ENCODE measurements at regions not wholly inside any gene's neighbourhood (a gene's known extent, or its start where the extent isn't known, plus 50 kb on each side); places are given as distances from the start of the nearest gene placed in this dataset.

- no peaks in the 10 kb centered on the region for H4K20me1 ChIP-seq (ENCODE audit: control insufficient read depth, insufficient read depth, insufficient read length)
- H3T11ph ChIP-seq (ENCODE audit: low read length): no peak overlapping the region
- H3K27ac Mint-ChIP-seq: no peak overlapping the region
- H2BK5ac ChIP-seq (ENCODE audit: insufficient read length, low read length): no peak overlapping the region
- H3K14ac ChIP-seq (ENCODE audit: insufficient read depth, low read length): no peak overlapping the region
- H3K56ac ChIP-seq (ENCODE audit: insufficient read length, low read depth, low read length): no peak overlapping the region
- WGBS (ENCODE audit: extremely low coverage, insufficient read length, low lambda C conversion rate): no CpG with 5 or more reads among the region's 1 CpG
- no peak overlapping the region for H2AFZ ChIP-seq (ENCODE audit: low read length)
- no peak overlapping the region for H4K91ac ChIP-seq (ENCODE audit: insufficient read length, low read depth, low read length)
- H2BK20ac ChIP-seq (ENCODE audit: low read depth, low read length, poor library complexity, severe bottlenecking): no peak overlapping the region
- peaks cover 0 to 7% (median 0%) of the 10 kb centered on the region in 3 experiments; a peak in 3 of 7 replicates for H3K36me3 Mint-ChIP-seq (ENCODE audit: insufficient read depth in 1 of 3, low read depth in 3 of 3)
- no peak overlapping the region for H3K4me2 ChIP-seq (ENCODE audit: insufficient read depth, insufficient read length, low read length)
- no peak overlapping the region for H3K4me3 Mint-ChIP-seq
- H3K23ac ChIP-seq (ENCODE audit: insufficient read length, low read depth, low read length): no peak overlapping the region
- H3K79me2 ChIP-seq (ENCODE audit: insufficient read depth, low read length): no peaks in the 10 kb centered on the region
- no peak overlapping the region for H2BK15ac ChIP-seq (ENCODE audit: low read depth, low read length)
- no peak for DNase-seq
- H3K18ac ChIP-seq (ENCODE audit: insufficient read length, low read depth, low read length): no peak overlapping the region
- no peak overlapping the region for H3K4ac ChIP-seq (ENCODE audit: low read depth, low read length)
- H4K8ac ChIP-seq (replicated peaks; ENCODE audit: insufficient read length, low read depth, low read length): no peak overlapping the region
- H2BK12ac ChIP-seq (ENCODE audit: insufficient read length, low read depth, low read length): no peak overlapping the region
- H3K4me1 Mint-ChIP-seq: no peaks in the 10 kb centered on the region
- H4K5ac ChIP-seq (ENCODE audit: insufficient read length, low read depth, low read length): no peak overlapping the region
- no peaks in the 10 kb centered on the region for H3K27me3 Mint-ChIP-seq (ENCODE audit: low read depth)
- no peaks in the 10 kb centered on the region for H3K4me1 ChIP-seq (ENCODE audit: insufficient read depth, low read length)
- no peak overlapping the region for H3K27ac ChIP-seq (ENCODE audit: insufficient read length, low read depth, low read length)
- H2AK5ac ChIP-seq (ENCODE audit: insufficient read length, low read length): no peak overlapping the region
- no peak overlapping the region for H3K9ac ChIP-seq (ENCODE audit: extremely low read depth, insufficient read length, low read length)
- no peaks in the 10 kb centered on the region for H3K79me1 ChIP-seq (ENCODE audit: insufficient read depth, low read depth, low read length, poor library complexity, severe bottlenecking)
- H2BK120ac ChIP-seq (ENCODE audit: low read depth, low read length, poor library complexity, severe bottlenecking): no peak overlapping the region
- peaks cover 5 to 6% of the 10 kb centered on the region in 2 experiments for H3K9me3 Mint-ChIP-seq
- no peaks in the 10 kb centered on the region for H3K9me3 ChIP-seq (ENCODE audit: control insufficient read depth, low read depth, low read length)
- H3K23me2 ChIP-seq (ENCODE audit: insufficient read length, low read depth, low read length, poor library complexity, severe bottlenecking): no peaks in the 10 kb centered on the region
- TF ChIP-seq, protein P1, sequence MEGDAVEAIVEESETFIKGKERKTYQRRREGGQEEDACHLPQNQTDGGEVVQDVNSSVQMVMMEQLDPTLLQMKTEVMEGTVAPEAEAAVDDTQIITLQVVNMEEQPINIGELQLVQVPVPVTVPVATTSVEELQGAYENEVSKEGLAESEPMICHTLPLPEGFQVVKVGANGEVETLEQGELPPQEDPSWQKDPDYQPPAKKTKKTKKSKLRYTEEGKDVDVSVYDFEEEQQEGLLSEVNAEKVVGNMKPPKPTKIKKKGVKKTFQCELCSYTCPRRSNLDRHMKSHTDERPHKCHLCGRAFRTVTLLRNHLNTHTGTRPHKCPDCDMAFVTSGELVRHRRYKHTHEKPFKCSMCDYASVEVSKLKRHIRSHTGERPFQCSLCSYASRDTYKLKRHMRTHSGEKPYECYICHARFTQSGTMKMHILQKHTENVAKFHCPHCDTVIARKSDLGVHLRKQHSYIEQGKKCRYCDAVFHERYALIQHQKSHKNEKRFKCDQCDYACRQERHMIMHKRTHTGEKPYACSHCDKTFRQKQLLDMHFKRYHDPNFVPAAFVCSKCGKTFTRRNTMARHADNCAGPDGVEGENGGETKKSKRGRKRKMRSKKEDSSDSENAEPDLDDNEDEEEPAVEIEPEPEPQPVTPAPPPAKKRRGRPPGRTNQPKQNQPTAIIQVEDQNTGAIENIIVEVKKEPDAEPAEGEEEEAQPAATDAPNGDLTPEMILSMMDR (conservative IDR thresholded peaks at IDR 0.05): no peak
- no peaks in the 10 kb centered on the region for H3K27me3 ChIP-seq (ENCODE audit: insufficient read depth, low read length)
Measured at GRCh38 chr6:101058296-101058695, 177.2 kb upstream of the ASCC3 start.

Data from H9 (cell line).